ENCODE measurements at regions not wholly inside any gene's neighbourhood (a gene's known extent, or its start where the extent isn't known, plus 50 kb on each side); places are given as distances from the start of the nearest gene placed in this dataset.

DNA sequence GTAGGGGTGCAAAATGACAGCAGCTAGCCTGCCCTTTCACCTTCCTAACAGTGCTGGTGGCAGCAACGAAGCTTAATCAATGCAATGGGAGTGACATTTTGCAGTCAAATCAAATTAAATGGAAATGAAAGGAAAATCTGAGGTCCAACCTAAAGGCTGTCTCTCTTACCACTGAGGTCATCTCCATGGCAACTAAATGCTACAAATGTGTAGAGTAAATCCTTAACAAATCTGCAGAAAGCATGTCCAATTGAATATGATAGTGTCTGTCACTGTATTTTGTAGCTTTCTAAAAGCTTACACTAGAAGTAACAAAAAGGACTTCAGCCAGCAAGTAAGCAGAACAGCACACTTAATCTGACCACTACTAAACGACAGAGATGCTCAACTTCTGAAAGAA lies 488.8 kb downstream of the BCAT1 start:
- CTCF ChIA-PET (ENCODE audit: low intra/inter-chr PET ratio), result no interaction called here
- POLR2A ChIA-PET, result no interaction called here
- no peak for ATAC-seq
- Histone ChIP-seq H3K4me3 (no peak overlapping the region), H3K9me3 (replicated peaks; ENCODE audit: control insufficient read depth, insufficient read depth, low read depth, low read length) (no peaks in the 10 kb centered on the region), H3K9ac (ENCODE audit: insufficient read depth in 1 of 2, low read depth in 2 of 2, low read length in 2 of 2) (no peak overlapping the region), H3K27me3 (ENCODE audit: control insufficient read depth in 2 of 2, insufficient read depth in 2 of 2, low read length in 2 of 2) (no peaks in the 10 kb centered on the region), H4K20me1 (replicated peaks; ENCODE audit: control insufficient read depth, insufficient read depth, low read length) (no peaks in the 10 kb centered on the region), H2AFZ (ENCODE audit: low read depth, low read length) (no peak overlapping the region), H3K36me3 (ENCODE audit: control insufficient read depth, insufficient read depth, low read length) (no peaks in the 10 kb centered on the region), H3K4me2 (ENCODE audit: insufficient read depth, low read length) (no peak overlapping the region), H3K79me2 (ENCODE audit: control insufficient read depth, insufficient read depth, low read length) (no peaks in the 10 kb centered on the region), H3K4me1 (replicated peaks in 1 of 2; ENCODE audit: control insufficient read depth in 2 of 2, insufficient read depth in 2 of 2, low read length in 2 of 2) (no peaks in the 10 kb centered on the region), H3K27ac (ENCODE audit: extremely low read depth, low read depth, low read length) (no peak overlapping the region), H3K9me1 (ENCODE audit: control insufficient read depth, insufficient read depth, low read length) (no peaks in the 10 kb centered on the region)
- 0% methylated on average over 2 of the region's 2 CpGs for WGBS (ENCODE audit: insufficient coverage, low coverage, missing lambda C conversion rate)
- in situ Hi-C loops (cut with MboI) (no loop called here), intact Hi-C loops (cut with micrococcal nuclease) (no loop called here)
- no peak for DNase-seq (ENCODE audit: extremely low read depth in 1 of 4, low spot score in 3 of 4)
- BruUV-seq (replicated peaks), result no TSS peak
- TF ChIP-seq FOXK1 (CRISPR knock-in tag; IDR thresholded peaks at IDR 0.05; ENCODE audit: borderline replicate concordance) (no peak), RFX1 (IDR thresholded peaks at IDR 0.05) (peak; percentile 41), RB1 (IDR thresholded peaks at IDR 0.05; ENCODE audit: low read depth) (no peak)
- FAIRE-seq, result no peak

DNA sequence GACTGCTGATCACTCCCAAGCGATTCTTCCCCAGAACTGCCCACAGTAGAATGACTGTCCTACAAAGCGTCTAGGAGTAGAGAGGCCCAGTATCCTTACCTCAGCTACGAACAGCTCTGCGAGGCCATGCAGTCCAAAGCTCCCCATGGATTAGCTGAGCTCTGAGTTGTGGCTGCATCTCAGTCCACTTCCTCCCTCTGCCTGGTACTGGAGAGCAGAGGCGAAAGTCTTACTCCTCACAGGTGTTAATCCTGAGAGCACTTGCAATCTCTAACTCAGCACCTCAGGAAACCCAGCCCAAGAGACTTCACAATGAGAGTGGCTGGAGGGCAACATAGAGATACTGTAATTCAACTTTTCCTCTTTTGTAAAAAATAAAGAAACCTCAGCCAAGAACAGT lies 493.1 kb downstream of the BCAT1 start:
- Histone ChIP-seq H3K9me3 (replicated peaks; ENCODE audit: control insufficient read depth, insufficient read depth, low read depth, low read length) (no peaks in the 10 kb centered on the region), H3K9ac (ENCODE audit: insufficient read depth in 1 of 2, low read depth in 2 of 2, low read length in 2 of 2) (no peak overlapping the region), H4K20me1 (replicated peaks; ENCODE audit: control insufficient read depth, insufficient read depth, low read length) (no peaks in the 10 kb centered on the region), H3K27me3 (ENCODE audit: control insufficient read depth in 2 of 2, insufficient read depth in 2 of 2, low read length in 2 of 2) (no peaks in the 10 kb centered on the region), H3K9me1 (ENCODE audit: control insufficient read depth, insufficient read depth, low read length) (no peaks in the 10 kb centered on the region), H2AFZ (ENCODE audit: low read depth, low read length) (no peak overlapping the region), H3K4me2 (ENCODE audit: insufficient read depth, low read length) (no peak overlapping the region), H3K79me2 (ENCODE audit: control insufficient read depth, insufficient read depth, low read length) (no peaks in the 10 kb centered on the region), H3K4me3 (no peak overlapping the region), H3K27ac (ENCODE audit: extremely low read depth, low read depth, low read length) (no peak overlapping the region), H3K4me1 (replicated peaks in 1 of 2; ENCODE audit: control insufficient read depth in 2 of 2, insufficient read depth in 2 of 2, low read length in 2 of 2) (no peaks in the 10 kb centered on the region), H3K36me3 (ENCODE audit: control insufficient read depth, insufficient read depth, low read length) (no peaks in the 10 kb centered on the region)
- ChIA-PET CTCF (ENCODE audit: low intra/inter-chr PET ratio) (interaction anchor here (0.6 kb wide), 1 partner anchor 126 kb away, joined by 4 read pairs; no protein-coding TSS in a partner anchor), POLR2A (no interaction called here)
- DNase-seq (ENCODE audit: extremely low read depth in 1 of 4, low spot score in 3 of 4) (no peak), FAIRE-seq (no peak), ATAC-seq (no peak)
- no peak for TF ChIP-seq RFX5 (IDR thresholded peaks at IDR 0.05; ENCODE audit: low read depth, low read length)
- TF ChIP-seq ELF1 (tag; IDR thresholded peaks at IDR 0.05), result no peak
- TF ChIP-seq, protein P1, sequence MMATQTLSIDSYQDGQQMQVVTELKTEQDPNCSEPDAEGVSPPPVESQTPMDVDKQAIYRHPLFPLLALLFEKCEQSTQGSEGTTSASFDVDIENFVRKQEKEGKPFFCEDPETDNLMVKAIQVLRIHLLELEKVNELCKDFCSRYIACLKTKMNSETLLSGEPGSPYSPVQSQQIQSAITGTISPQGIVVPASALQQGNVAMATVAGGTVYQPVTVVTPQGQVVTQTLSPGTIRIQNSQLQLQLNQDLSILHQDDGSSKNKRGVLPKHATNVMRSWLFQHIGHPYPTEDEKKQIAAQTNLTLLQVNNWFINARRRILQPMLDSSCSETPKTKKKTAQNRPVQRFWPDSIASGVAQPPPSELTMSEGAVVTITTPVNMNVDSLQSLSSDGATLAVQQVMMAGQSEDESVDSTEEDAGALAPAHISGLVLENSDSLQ (IDR thresholded peaks at IDR 0.05), result no peak
- no peak for TF ChIP-seq MBD2 (IDR thresholded peaks at IDR 0.05; ENCODE audit: borderline replicate concordance, low read depth)
- no peak for TF ChIP-seq FUS (optimal IDR thresholded peaks at IDR 0.05; ENCODE audit: low read depth, low read length)
- TF ChIP-seq FOXK1 (CRISPR knock-in tag; IDR thresholded peaks at IDR 0.05; ENCODE audit: borderline replicate concordance), result no peak
- TF ChIP-seq, protein P2, sequence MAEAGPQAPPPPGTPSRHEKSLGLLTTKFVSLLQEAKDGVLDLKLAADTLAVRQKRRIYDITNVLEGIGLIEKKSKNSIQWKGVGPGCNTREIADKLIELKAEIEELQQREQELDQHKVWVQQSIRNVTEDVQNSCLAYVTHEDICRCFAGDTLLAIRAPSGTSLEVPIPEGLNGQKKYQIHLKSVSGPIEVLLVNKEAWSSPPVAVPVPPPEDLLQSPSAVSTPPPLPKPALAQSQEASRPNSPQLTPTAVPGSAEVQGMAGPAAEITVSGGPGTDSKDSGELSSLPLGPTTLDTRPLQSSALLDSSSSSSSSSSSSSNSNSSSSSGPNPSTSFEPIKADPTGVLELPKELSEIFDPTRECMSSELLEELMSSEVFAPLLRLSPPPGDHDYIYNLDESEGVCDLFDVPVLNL (CRISPR knock-in tag; IDR thresholded peaks at IDR 0.05; ENCODE audit: low read depth), result no peak
- intact Hi-C loops (cut with micrococcal nuclease) (no loop called here), in situ Hi-C loops (cut with MboI) (no loop called here)
- WGBS (ENCODE audit: insufficient coverage, low coverage, missing lambda C conversion rate), result 1% methylated on average over 5 of the region's 5 CpGs
- BruUV-seq (replicated peaks), result no TSS peak
